Thyroid gland (tissue), 4 donors: ENCODE measurements at regions not wholly inside any gene's neighbourhood (a gene's known extent, or its start where the extent isn't known, plus 50 kb on each side); places are given as distances from the start of the nearest gene placed in this dataset.

Experiments
- CTCF ChIP-seq, 6 experiments: fragments of 200-600 bp in 3 of 6; fragments of 450-650 bp in 3 of 6; sonication (generic) in 3 of 6; IDR thresholded peaks; one replicate each; pipeline ENCODE4 v1.5.1; 2016 to 2019; ENCODE audit warnings: antibody characterized with exemption in 6 of 6, mild to moderate bottlenecking in 2 of 6, inconsistent platforms in 1 of 6, moderate library complexity in 1 of 6
- POLR2A ChIP-seq, 2 donors: fragments of 450-650 bp; IDR thresholded peaks; one replicate each; pipeline ENCODE4 v1.6.1; 2017; ENCODE audit warnings: antibody characterized with exemption in 2 of 2, mild to moderate bottlenecking in 2 of 2, moderate library complexity in 1 of 2

- TF ChIP-seq CTCF (IDR thresholded peaks at IDR 0.05) (no peak), POLR2A (IDR thresholded peaks at IDR 0.05) (no peak)
Measured at GRCh38 chr1:219402925-219403324, 210.0 kb downstream of the ZC3H11B start.
